ENCODE measurements at regions not wholly inside any gene's neighbourhood (a gene's known extent, or its start where the extent isn't known, plus 50 kb on each side); places are given as distances from the start of the nearest gene placed in this dataset.

- H3K4me2 ChIP-seq (ENCODE audit: insufficient read depth, low read length): no peak overlapping the region
- intact Hi-C loops (cut with micrococcal nuclease) (no loop called here), in situ Hi-C loops (cut with MboI) (no loop called here)
- no peaks in the 10 kb centered on the region for H3K9me3 ChIP-seq (replicated peaks; ENCODE audit: control insufficient read depth, insufficient read depth, low read depth, low read length)
- H3K4me1 ChIP-seq (replicated peaks in 1 of 2; ENCODE audit: control insufficient read depth in 2 of 2, insufficient read depth in 2 of 2, low read length in 2 of 2): no peaks in the 10 kb centered on the region
- CTCF ChIA-PET (ENCODE audit: low intra/inter-chr PET ratio): no interaction called here
- H3K79me2 ChIP-seq (ENCODE audit: control insufficient read depth, insufficient read depth, low read length): no peaks in the 10 kb centered on the region
- no peak for ATAC-seq
- no peak for TF ChIP-seq POLR2A (conservative IDR thresholded peaks at IDR 0.05)
- no peak for TF ChIP-seq NFIC (IDR thresholded peaks at IDR 0.05)
- 6% methylated on average over 7 of the region's 7 CpGs for WGBS (ENCODE audit: insufficient coverage, low coverage, missing lambda C conversion rate)
- POLR2A ChIA-PET: interaction anchor here (0.6 to 0.7 kb wide), 2 partner anchors 169 to 1660 kb away, joined by 3 read pairs; no protein-coding TSS in a partner anchor
- no peaks in the 10 kb centered on the region for H3K9me1 ChIP-seq (ENCODE audit: control insufficient read depth, insufficient read depth, low read length)
- H3K27ac ChIP-seq (ENCODE audit: extremely low read depth, low read depth, low read length): no peak overlapping the region
- H3K27me3 ChIP-seq (ENCODE audit: control insufficient read depth in 2 of 2, insufficient read depth in 2 of 2, low read length in 2 of 2): peaks cover 0 to 7% of the 10 kb centered on the region in 2 experiments; a peak in 2 of 5 replicates
- DNase-seq (ENCODE audit: extremely low read depth in 1 of 4, low spot score in 3 of 4): no peak
- no peak overlapping the region for H3K4me3 ChIP-seq
- H2AFZ ChIP-seq (ENCODE audit: low read depth, low read length): no peak overlapping the region
- no peak for FAIRE-seq
- no TSS peak for BruUV-seq (replicated peaks)
- no peaks in the 10 kb centered on the region for H3K36me3 ChIP-seq (ENCODE audit: control insufficient read depth, insufficient read depth, low read length)
- H4K20me1 ChIP-seq (replicated peaks; ENCODE audit: control insufficient read depth, insufficient read depth, low read length): no peaks in the 10 kb centered on the region
- no peak overlapping the region for H3K9ac ChIP-seq (ENCODE audit: insufficient read depth in 1 of 2, low read depth in 2 of 2, low read length in 2 of 2)
Measured at GRCh38 chr13:40375489-40376171, 290.8 kb downstream of the FOXO1 start.

- Histone ChIP-seq H3K27me3 (ENCODE audit: control insufficient read depth in 2 of 2, insufficient read depth in 2 of 2, low read length in 2 of 2) (peaks cover 0 to 7% of the 10 kb centered on the region in 2 experiments; a peak in 2 of 5 replicates), H3K9ac (ENCODE audit: insufficient read depth in 1 of 2, low read depth in 2 of 2, low read length in 2 of 2) (no peak overlapping the region), H3K9me1 (ENCODE audit: control insufficient read depth, insufficient read depth, low read length) (no peaks in the 10 kb centered on the region), H3K9me3 (replicated peaks; ENCODE audit: control insufficient read depth, insufficient read depth, low read depth, low read length) (no peaks in the 10 kb centered on the region), H2AFZ (ENCODE audit: low read depth, low read length) (no peak overlapping the region), H3K4me1 (replicated peaks in 1 of 2; ENCODE audit: control insufficient read depth in 2 of 2, insufficient read depth in 2 of 2, low read length in 2 of 2) (no peaks in the 10 kb centered on the region), H3K27ac (ENCODE audit: extremely low read depth, low read depth, low read length) (no peak overlapping the region), H3K4me2 (ENCODE audit: insufficient read depth, low read length) (no peak overlapping the region), H3K36me3 (ENCODE audit: control insufficient read depth, insufficient read depth, low read length) (no peaks in the 10 kb centered on the region), H4K20me1 (replicated peaks; ENCODE audit: control insufficient read depth, insufficient read depth, low read length) (no peaks in the 10 kb centered on the region), H3K79me2 (ENCODE audit: control insufficient read depth, insufficient read depth, low read length) (no peaks in the 10 kb centered on the region), H3K4me3 (no peak overlapping the region)
- in situ Hi-C loops (cut with MboI) (no loop called here), intact Hi-C loops (cut with micrococcal nuclease) (no loop called here)
- DNase-seq (ENCODE audit: extremely low read depth in 1 of 4, low spot score in 3 of 4): no peak
- no peak for FAIRE-seq
- TF ChIP-seq ZNF280A (IDR thresholded peaks at IDR 0.05; ENCODE audit: low read depth, partially characterized antibody) (no peak), XRCC5 (IDR thresholded peaks at IDR 0.05; ENCODE audit: low read depth, low read length) (no peak), HDAC6 (IDR thresholded peaks at IDR 0.05; ENCODE audit: low read depth, low read length) (no peak), RAD51 (IDR thresholded peaks at IDR 0.05; ENCODE audit: borderline replicate concordance, low read depth) (no peak), ZNF75A (CRISPR knock-in tag; IDR thresholded peaks at IDR 0.05) (no peak)
- ATAC-seq: no peak
- CTCF ChIA-PET (ENCODE audit: low intra/inter-chr PET ratio): no interaction called here
- POLR2A ChIA-PET: no interaction called here
- BruUV-seq (replicated peaks): no TSS peak
- 0% methylated on average over 4 of the region's 4 CpGs for WGBS (ENCODE audit: insufficient coverage, low coverage, missing lambda C conversion rate)
Measured at GRCh38 chr13:40376296-40376849, 290.1 kb downstream of the FOXO1 start.
